CD1c-positive myeloid dendritic cell (primary cell): ENCODE measurements at regions not wholly inside any gene's neighbourhood (a gene's known extent, or its start where the extent isn't known, plus 50 kb on each side); places are given as distances from the start of the nearest gene placed in this dataset.

Source experiments
- DNase-seq: peaks from one replicate; pipeline ENCODE4 v3.0.0-alpha.2; 2016; ENCODE audit errors: extremely low spot score

DNA sequence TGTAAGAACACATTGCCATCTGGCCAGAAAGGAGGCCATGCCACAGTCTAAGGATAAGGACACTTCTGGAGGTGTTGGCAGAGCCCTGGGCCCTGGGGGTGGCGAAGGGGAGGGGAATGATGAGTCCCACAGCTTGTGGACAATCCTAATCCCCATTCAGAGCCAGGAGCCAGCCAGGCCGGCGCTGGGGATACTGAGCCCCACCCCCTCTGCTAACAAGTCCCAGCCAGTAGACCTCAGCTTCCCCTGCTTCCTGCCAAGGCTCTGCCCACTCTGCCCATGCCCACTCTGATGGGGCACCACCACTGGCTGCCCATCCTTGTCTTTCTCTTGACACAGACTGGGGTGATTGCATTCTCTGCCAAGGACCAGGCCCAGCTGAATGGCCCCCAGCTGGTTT is 71.9 kb downstream of the NAV1 start:
- DNase-seq: no peak

DNA sequence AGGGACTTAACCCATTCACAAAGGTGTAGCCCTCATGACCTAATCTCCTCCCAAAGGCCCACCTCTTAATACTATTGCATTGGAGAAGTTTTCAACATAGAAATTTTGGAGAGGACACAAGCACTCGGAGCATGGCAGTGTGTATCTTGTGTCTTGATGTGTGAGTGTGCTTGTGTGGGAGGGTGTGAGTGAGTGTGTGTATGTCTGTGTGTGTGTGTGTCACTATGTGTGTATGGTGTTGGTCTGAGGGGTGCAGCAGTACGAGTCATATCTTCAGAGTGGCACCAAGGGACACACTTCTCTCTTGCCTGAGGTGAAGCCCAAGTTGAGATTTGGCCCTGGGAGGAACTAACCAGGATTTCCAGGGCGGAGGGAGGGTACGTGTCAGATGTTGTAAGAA is 73.7 kb downstream of the NAV1 start:
- DNase-seq: no peak

- DNase-seq: peak; percentile 17
Observed at GRCh38 chr1:201614262-201615015, 75.5 kb downstream of the NAV1 start.

DNA sequence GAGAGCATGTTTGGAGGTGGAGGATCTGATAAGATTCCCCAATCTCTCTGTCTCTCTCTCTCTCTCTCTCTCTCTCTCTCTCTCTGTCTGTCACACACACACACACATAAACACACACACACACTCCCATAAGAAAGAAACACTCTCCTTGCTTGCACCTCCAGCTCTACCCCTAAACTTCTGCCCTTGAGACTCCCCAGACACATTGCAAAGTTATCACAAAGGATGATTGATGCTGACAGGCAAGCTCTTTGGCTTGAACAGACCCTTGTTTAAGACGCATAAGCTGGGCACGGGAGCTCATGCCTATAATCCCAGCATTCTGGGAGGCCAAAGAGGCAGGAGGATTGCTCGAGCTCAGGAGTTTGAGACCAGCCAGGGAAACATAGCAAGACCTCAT is 78.2 kb downstream of the NAV1 start:
- no peak for DNase-seq

DNA sequence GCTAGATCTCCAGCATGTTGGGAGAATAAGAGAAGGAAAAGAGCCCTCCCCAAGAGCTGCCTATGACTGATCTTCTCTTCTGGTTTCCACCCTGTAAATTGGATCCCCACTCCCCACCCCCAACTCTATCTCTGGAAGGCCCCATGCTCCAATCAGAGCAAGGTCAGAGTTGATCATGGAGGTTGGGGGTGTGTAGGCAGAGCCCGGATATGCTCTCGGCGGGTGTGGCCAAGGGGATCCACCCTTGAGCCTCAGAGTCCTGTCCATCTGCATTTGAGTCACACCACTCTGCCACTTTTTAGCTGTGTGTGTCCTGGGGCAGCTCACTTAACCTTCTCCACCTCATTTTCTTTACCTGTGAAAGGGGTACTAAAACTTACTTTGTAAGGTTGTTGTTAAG is 79.5 kb downstream of the NAV1 start:
- no peak for DNase-seq

- no peak for DNase-seq
Observed at GRCh38 chr1:201618905-201619304, 80.0 kb downstream of the NAV1 start.

- DNase-seq: no peak
Observed at GRCh38 chr1:201619513-201619912, 80.6 kb downstream of the NAV1 start.

GRCh38 chr1:201622353-201622752 is 83.4 kb downstream of the NAV1 start:
- no peak for DNase-seq

DNA sequence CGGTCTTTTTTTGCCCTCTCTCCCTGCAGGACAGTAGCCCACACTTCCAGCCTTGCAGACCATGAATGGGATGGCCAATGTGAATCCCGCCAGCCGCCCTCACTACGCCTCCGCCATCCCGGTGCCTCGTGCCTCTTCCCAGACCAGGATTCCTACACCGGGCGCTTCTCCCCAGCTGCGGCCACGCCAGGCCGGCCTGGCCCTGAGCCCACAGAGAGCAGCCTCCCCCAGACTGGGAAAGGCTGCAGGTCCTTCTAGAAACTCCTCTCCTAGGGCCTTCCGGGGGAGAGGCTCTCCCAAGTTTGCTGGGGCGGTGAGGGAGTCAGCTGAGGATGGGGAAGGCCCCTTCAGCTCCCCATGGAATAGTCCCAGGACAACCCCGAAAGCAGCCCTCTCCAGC is 83.9 kb downstream of the NAV1 start:
- no peak for DNase-seq

DNA sequence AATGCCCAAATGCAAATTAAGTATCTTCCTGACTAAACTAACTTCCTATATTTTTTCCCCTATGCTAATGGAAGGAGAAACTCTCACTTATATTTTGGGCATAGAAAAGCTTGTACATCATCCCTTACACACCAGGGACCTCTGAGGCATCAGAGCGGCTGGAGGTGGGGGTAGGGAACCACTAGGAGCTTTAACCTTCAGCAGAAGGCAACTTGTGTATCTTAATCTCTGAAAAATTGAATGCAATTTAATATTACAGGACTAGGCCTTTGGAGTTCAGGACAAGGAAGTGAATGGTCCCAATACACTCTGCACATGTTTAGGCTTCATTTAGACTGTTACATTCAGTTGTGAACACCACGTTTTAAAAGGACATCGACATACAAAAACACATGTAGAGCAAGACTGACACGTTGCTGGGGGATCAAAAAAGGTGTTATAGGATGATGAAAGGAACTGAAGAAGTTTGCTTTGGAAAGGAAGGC is 85.9 kb downstream of the NAV1 start:
- no peak for DNase-seq

GRCh38 chr1:201625226-201625761 is 86.4 kb downstream of the NAV1 start:
- no peak for DNase-seq

- no peak for DNase-seq
Observed at GRCh38 chr1:201625851-201626251, 86.9 kb downstream of the NAV1 start.

DNA sequence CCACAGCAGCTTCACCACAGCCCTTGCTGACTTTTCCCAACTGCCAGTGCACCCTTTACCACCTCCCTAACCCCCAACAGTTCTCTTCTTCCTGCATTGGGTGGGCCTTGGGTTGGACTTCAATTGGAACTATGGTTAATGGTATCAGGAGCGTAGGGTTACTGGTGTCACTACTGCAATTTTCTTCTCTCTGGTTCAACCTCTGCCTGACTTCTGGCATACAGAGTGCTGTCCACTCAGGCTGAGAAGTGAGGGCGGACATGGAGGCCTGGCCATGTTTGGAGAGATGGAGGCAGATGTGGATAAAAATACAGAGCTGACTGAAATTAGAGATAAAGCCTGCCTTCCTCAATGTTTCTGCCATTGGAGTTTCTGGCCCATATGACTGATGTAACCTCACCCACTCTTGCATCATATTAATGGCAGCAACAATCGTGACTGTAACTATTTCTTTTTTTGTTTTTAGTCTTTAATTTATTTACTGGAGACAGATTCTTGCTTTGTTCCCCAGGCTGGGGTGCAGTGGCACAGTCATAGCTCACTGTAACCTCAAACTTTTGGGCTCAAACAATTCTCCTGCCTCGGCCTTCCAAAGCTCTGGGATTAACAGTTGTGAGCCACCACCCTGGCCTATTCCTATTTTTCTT is 87.8 kb downstream of the NAV1 start:
- no peak for DNase-seq

DNA sequence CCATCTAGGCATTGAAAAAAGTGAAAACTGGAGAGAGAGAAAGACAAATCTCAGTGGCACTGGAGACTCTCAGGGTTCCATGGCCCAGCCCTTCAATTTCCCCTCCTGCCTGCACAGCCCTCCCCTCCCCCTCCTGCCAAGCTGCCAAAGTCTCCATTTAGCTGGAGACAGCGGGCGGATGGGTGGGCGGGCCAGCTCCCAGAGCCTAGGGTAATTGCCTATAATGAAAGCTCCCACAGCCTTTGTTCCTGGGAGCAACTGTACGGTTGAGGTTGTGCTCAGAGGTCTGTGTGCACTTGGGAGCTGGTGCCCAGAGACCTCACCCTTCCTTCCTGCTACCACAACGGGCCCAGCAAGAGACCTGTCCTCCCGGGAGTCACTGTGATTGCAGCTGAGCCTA is 89.6 kb downstream of the NAV1 start:
- DNase-seq: no peak

DNA sequence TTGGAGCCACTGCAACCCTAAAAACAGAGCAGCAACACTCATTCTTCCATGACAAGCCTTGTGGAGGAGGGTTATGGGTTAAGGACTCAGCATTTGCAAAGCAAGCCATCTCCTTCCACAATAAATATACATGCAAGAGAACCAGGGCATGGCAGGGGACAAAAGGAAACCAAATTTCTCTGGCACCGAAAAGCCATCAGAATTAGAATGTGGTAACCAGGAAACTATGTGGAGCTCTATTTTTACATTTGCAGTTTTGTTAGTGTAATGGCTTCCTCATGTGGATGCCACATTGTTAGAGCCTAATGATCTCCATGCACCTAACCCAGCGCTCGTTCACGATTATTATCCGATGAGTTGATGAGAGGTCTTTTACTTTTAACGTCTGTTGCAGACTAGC is 91.7 kb downstream of the NAV1 start:
- no peak for DNase-seq

- DNase-seq: no peak
Observed at GRCh38 chr1:201631037-201631436, 92.1 kb downstream of the NAV1 start.

GRCh38 chr1:201632364-201632952 is 93.5 kb downstream of the NAV1 start:
- DNase-seq: no peak

DNA sequence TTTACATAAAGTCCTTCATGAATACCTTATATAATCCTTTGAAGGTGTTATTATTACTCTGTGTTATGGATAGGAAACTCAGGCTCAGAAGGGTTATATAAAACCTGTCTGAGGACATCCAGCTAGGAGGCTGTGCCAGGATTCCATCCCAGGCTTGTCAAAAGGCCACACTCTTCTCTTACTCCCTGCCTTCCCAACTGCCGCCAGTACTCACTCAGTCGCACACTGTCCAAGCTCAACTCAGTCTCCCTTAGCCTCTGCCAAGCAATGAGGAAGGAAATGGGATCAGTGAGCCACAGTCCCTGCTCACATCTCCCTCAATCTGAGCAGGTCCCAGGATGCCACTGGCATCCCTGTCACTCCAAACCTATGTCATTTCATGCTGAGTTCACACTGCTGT is 94.4 kb downstream of the NAV1 start:
- no peak for DNase-seq

DNA sequence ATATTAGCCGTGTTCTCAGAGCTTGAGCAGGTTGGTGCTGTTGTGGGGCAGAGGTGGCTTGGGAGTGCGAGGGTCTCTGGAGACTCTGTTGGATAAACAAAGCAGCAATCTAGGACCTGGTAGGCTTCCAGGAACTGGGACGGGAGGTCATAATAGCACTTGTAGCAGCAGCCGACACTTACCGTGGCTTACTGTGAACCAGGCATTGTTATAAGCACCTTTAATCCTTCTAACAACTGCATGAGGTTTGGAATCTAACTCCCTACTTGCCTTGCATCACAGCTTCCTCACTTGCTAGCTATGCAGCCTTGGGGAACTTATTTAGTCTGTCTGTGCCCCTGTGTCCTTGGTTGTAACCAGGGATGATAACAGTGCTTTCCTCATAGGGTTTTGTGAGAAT is 94.9 kb downstream of the NAV1 start:
- no peak for DNase-seq

DNA sequence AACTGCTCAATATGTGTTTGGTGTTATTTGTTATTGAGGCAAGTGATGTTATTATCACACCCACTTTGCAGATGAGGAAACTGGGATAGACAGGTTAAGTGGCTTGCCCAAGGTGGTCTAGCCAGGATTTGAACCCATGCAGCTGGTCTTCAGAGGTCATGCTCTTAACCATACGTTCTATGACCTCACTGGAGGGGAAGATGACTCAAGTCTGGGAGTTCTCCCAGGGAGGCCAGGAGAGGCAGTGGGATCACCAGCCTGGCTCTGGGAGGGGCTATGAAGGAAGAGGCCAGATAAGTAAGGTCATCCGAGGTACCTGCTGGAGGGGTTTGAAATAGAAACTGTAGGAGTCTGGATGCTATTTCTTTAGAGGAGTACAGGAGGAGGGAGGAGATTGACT is 95.3 kb downstream of the NAV1 start:
- DNase-seq: no peak

GRCh38 chr1:201636097-201636496 is 97.2 kb downstream of the NAV1 start:
- no peak for DNase-seq

DNA sequence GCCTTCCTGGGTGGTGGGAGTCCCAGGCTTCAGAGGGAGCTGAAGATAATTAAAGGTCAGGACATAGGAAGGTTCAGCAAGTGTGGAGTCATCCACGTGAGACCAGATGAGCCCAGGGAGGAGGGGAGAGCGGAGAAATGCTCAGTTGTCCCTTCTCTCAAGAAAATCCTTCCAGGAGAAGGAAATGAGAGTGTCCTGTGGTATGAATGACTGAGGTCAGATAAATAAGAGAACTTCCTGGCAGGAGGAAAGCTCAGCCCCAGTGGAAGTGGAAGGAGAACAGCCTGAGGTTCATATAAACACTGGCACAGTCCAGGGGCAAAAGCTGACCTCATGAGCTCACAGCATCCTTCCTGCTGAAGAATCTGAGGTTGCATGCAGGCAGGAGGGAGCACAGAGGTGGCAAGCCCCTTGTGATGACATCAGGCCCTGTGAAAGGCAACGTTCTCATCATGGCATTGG is 97.6 kb downstream of the NAV1 start:
- DNase-seq: no peak
